ENCODE measurements at regions not wholly inside any gene's neighbourhood (a gene's known extent, or its start where the extent isn't known, plus 50 kb on each side); places are given as distances from the start of the nearest gene placed in this dataset.

DNA sequence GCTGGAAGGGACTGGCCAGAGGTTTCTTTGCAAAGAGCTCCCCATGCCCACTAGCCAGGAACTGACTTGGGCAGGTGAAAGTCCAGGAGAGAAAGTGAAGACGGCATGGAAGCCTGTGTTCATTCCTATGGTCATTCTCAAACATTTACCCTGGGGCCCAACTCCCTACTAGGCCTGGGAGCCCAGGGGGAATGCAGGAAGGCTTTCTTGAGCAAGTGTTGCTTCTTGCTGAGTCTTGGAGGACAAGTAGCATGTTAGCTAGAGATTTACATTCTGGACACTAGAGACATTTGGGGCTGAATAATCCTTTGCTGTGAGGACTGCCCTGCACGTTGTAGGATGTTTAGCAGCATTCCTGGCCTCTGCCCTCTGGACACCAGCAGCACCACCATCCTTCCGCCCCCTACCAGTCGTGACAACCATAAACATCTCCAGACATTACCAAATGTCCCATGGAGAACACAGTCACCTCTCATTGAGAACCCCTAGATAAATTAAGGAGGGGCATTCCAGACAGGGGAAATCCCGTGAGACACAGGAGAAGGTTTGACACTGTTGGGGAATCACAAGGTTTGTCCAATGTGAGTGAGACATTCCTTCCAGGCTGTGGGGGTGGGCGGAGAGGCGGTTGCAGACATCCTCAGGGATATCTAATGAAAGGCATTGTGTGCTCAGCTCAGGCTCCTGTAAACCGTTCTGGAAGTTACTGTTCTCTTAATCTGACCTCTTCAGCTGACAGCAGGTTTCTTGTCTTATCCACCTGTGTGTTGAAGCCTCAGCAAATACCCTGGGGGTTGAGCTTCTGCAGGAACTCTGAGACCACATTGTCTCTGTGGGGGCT lies 236.2 kb downstream of the TLE3 start:
- TF ChIP-seq, protein P1, sequence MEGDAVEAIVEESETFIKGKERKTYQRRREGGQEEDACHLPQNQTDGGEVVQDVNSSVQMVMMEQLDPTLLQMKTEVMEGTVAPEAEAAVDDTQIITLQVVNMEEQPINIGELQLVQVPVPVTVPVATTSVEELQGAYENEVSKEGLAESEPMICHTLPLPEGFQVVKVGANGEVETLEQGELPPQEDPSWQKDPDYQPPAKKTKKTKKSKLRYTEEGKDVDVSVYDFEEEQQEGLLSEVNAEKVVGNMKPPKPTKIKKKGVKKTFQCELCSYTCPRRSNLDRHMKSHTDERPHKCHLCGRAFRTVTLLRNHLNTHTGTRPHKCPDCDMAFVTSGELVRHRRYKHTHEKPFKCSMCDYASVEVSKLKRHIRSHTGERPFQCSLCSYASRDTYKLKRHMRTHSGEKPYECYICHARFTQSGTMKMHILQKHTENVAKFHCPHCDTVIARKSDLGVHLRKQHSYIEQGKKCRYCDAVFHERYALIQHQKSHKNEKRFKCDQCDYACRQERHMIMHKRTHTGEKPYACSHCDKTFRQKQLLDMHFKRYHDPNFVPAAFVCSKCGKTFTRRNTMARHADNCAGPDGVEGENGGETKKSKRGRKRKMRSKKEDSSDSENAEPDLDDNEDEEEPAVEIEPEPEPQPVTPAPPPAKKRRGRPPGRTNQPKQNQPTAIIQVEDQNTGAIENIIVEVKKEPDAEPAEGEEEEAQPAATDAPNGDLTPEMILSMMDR (IDR thresholded peaks at IDR 0.05; ENCODE audit: partially characterized antibody, unreplicated experiment): no peak
- no peak overlapping the region for H3K27ac Mint-ChIP-seq (ENCODE audit: unreplicated experiment)

DNA sequence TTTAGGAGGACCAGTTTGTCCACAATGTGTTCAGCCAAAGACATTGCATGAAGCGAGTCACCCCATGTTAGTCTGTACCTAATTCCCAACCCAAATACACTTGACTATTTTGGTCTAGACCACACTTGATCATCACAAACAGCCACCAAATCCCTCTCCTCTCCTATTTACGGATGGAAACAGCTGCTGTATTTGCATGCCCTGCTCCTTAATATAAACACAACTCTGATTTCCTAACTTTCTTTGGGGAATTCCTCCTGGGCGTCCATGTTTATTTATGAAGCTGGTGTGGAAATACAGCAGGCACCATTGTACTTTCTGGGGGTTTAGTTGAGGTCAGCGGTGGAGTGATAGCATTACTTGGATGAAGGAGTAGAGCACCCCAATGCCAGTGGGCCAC lies 235.2 kb downstream of the TLE3 start:
- H3K27ac Mint-ChIP-seq (ENCODE audit: unreplicated experiment): no peak overlapping the region
- H3K9me3 Mint-ChIP-seq (ENCODE audit: unreplicated experiment): peaks cover 9% of the 10 kb centered on the region

More for the DNA sequence above, 236.2 kb downstream of the TLE3 start:
- Mint-ChIP-seq H3K36me3 (ENCODE audit: unreplicated experiment) (peaks cover 11% of the 10 kb centered on the region), H3K9me3 (ENCODE audit: unreplicated experiment) (peaks cover 11% of the 10 kb centered on the region), H3K4me1 (ENCODE audit: low read depth, unreplicated experiment) (peaks cover 34% of the 10 kb centered on the region), H3K27me3 (ENCODE audit: unreplicated experiment) (peaks cover 7% of the 10 kb centered on the region), H3K4me3 (ENCODE audit: unreplicated experiment) (no peak overlapping the region)
- DNase-seq: no peak

DNA sequence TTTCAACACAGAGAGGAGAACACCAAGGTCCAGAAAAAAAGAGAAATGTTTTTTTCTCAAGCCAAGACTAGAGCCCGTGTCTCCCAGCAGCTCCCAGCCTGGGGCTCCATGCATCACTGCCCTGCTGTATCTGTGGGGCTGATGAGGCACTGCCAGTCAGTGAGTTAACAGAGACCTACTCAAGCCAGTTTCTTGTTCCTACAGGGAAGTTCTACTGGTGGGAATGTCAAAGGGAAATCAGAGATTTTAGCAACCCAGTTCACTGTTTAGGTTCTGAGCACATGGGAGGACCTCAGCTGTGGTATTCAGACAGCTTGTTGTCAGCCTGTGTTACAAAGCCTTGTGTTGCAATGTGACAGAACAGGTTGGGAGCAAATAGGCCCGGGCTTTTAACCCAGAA lies 234.3 kb downstream of the TLE3 start:
- Mint-ChIP-seq H3K9me3 (ENCODE audit: unreplicated experiment) (peaks cover 6% of the 10 kb centered on the region), H3K4me3 (ENCODE audit: unreplicated experiment) (no peak overlapping the region), H3K36me3 (ENCODE audit: unreplicated experiment) (peaks cover 22% of the 10 kb centered on the region), H3K4me1 (ENCODE audit: low read depth, unreplicated experiment) (peaks cover 23% of the 10 kb centered on the region), H3K27me3 (ENCODE audit: unreplicated experiment) (peaks cover 3% of the 10 kb centered on the region), H3K27ac (ENCODE audit: unreplicated experiment) (no peak overlapping the region)
- no peak for DNase-seq
- TF ChIP-seq, protein P1 (IDR thresholded peaks at IDR 0.05; ENCODE audit: partially characterized antibody, unreplicated experiment): no peak

More for the DNA sequence above, 235.2 kb downstream of the TLE3 start:
- TF ChIP-seq, protein P1 (IDR thresholded peaks at IDR 0.05; ENCODE audit: partially characterized antibody, unreplicated experiment): no peak
- Mint-ChIP-seq H3K36me3 (ENCODE audit: unreplicated experiment) (peaks cover 18% of the 10 kb centered on the region), H3K4me3 (ENCODE audit: unreplicated experiment) (no peak overlapping the region), H3K4me1 (ENCODE audit: low read depth, unreplicated experiment) (peaks cover 28% of the 10 kb centered on the region), H3K27me3 (ENCODE audit: unreplicated experiment) (peaks cover 7% of the 10 kb centered on the region)
- DNase-seq: no peak

DNA sequence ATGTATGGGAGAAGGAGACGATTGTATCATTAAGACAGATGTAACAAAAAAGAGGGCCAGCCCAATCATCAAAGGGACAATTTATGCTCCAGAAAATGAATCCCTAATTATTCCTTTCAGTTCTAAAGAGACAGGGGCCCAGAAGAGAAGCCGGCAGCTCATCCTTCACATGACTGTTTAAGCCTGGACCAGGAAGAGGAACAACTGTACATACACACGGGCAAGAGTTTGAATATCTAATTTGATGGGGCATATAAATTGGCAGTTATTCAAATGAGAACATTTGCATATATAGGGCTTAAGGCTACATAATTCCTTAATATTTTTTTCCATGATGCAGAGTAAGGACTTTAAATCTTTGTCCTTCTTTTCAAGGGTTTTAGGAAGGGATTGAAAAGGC lies 232.3 kb downstream of the TLE3 start:
- TF ChIP-seq, protein P1 (IDR thresholded peaks at IDR 0.05; ENCODE audit: partially characterized antibody, unreplicated experiment): no peak
- Mint-ChIP-seq H3K4me1 (ENCODE audit: low read depth, unreplicated experiment) (peaks cover 18% of the 10 kb centered on the region), H3K4me3 (ENCODE audit: unreplicated experiment) (no peak overlapping the region), H3K36me3 (ENCODE audit: unreplicated experiment) (peaks cover 22% of the 10 kb centered on the region), H3K9me3 (ENCODE audit: unreplicated experiment) (peaks cover 4% of the 10 kb centered on the region), H3K27me3 (ENCODE audit: unreplicated experiment) (peaks cover 3% of the 10 kb centered on the region), H3K27ac (ENCODE audit: unreplicated experiment) (no peak overlapping the region)
- DNase-seq: no peak

DNA sequence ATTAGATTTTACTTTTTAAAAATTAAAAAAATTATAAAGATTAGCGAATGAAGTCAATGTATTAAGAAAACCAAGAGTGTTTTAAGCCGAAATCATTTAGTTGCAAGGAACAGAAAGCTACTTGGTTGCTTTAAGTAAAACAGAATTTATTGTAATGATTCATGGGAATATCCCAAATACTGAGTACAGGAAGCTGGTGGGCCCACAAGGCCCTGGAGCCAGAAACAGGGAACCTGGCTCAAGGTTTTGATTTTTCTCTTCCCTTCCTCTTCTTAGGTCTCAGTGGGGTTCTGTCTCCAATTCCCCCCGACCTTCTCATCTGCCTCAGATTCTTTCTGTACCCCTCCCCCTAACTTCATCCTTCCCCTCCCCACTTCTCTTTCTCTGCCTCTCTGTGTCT lies 229.0 kb downstream of the TLE3 start:
- H3K36me3 Mint-ChIP-seq (ENCODE audit: unreplicated experiment): peaks cover 30% of the 10 kb centered on the region
- TF ChIP-seq, protein P1 (IDR thresholded peaks at IDR 0.05; ENCODE audit: partially characterized antibody, unreplicated experiment): no peak
- peaks cover 2% of the 10 kb centered on the region for H3K4me1 Mint-ChIP-seq (ENCODE audit: low read depth, unreplicated experiment)
- H3K27ac Mint-ChIP-seq (ENCODE audit: unreplicated experiment): no peak overlapping the region
- peaks cover 6% of the 10 kb centered on the region for H3K27me3 Mint-ChIP-seq (ENCODE audit: unreplicated experiment)
- peaks cover 2% of the 10 kb centered on the region for H3K9me3 Mint-ChIP-seq (ENCODE audit: unreplicated experiment)
- no peak for DNase-seq
- H3K4me3 Mint-ChIP-seq (ENCODE audit: unreplicated experiment): no peak overlapping the region

Data from glutamatergic neuron (in vitro differentiated cells).